Keratinocyte (primary cell): ENCODE measurements at regions not wholly inside any gene's neighbourhood (a gene's known extent, or its start where the extent isn't known, plus 50 kb on each side); places are given as distances from the start of the nearest gene placed in this dataset.

Source experiments
- CTCF ChIP-seq, 3 experiments: IDR thresholded peaks in 1 of 3; conservative IDR thresholded peaks in 1 of 3; optimal IDR thresholded peaks in 1 of 3; 2 replicates in 2 of 3; 3 replicates in 1 of 3; pipeline versions ENCODE3 to v1.5.1; 2011; ENCODE audit warnings: low read length in 3 of 3, mild to moderate bottlenecking in 3 of 3, moderate library complexity in 2 of 3, control low read depth in 1 of 3, inconsistent platforms in 1 of 3; ENCODE audit not compliant: insufficient read depth in 2 of 3; ENCODE audit errors: extremely low read depth in 1 of 3
- EZH2 ChIP-seq: IDR thresholded peaks from one replicate; pipeline ENCODE4 v1.6.1; 2012; ENCODE audit warnings: inconsistent platforms, mild to moderate bottlenecking, low read length, moderate library complexity

- TF ChIP-seq CTCF (optimal IDR thresholded peaks at IDR 0.05 in 1 of 3, IDR thresholded peaks at IDR 0.05 in 1 of 3, conservative IDR thresholded peaks at IDR 0.05 in 1 of 3; ENCODE audit: extremely low read depth in 1 of 3, insufficient read depth in 2 of 3, low read length in 3 of 3): no peak
- no peak for TF ChIP-seq EZH2
These were observed 114.3 kb upstream of the F13A1 start for GRCh38 chr6:6434723-6435122.
